ENCODE measurements at regions not wholly inside any gene's neighbourhood (a gene's known extent, or its start where the extent isn't known, plus 50 kb on each side); places are given as distances from the start of the nearest gene placed in this dataset.

GRCh38 chr1:222950892-222951291 lies 136.1 kb downstream of the DISP1 start:
- Histone ChIP-seq H3K27me3 (ENCODE audit: control insufficient read depth, insufficient read depth, low read length) (no peaks in the 10 kb centered on the region), H3K4me3 (ENCODE audit: low read depth, low read length) (no peak overlapping the region), H3K36me3 (ENCODE audit: control insufficient read depth, insufficient read depth, low read length) (no peaks in the 10 kb centered on the region)
- CTCF ChIA-PET: no interaction called here
- POLR2A ChIA-PET: no interaction called here
- no peak for DNase-seq (ENCODE audit: low read depth)
- TF ChIP-seq, protein P1, sequence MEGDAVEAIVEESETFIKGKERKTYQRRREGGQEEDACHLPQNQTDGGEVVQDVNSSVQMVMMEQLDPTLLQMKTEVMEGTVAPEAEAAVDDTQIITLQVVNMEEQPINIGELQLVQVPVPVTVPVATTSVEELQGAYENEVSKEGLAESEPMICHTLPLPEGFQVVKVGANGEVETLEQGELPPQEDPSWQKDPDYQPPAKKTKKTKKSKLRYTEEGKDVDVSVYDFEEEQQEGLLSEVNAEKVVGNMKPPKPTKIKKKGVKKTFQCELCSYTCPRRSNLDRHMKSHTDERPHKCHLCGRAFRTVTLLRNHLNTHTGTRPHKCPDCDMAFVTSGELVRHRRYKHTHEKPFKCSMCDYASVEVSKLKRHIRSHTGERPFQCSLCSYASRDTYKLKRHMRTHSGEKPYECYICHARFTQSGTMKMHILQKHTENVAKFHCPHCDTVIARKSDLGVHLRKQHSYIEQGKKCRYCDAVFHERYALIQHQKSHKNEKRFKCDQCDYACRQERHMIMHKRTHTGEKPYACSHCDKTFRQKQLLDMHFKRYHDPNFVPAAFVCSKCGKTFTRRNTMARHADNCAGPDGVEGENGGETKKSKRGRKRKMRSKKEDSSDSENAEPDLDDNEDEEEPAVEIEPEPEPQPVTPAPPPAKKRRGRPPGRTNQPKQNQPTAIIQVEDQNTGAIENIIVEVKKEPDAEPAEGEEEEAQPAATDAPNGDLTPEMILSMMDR (IDR thresholded peaks at IDR 0.05; ENCODE audit: insufficient read depth, low read depth, low read length): no peak

DNA sequence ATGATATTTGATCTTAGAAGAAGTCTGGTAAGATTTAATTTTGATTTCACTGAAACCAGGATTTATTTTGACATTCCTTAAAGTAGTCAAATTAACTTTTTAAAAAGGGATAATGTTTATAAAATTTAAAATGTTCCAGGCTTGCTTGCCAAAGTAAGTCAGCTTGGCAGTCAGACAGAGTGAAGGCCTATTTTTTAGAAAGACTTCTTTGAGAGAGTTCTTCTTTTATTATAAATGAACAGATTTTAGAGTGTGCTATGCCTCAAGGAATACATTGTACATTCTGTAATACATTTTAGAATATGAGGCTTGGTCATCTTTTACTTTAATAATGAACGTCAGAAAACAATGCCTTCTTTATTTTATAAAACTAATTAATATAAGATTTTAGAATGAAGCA lies 138.7 kb downstream of the DISP1 start:
- no peak overlapping the region for H3K4me3 ChIP-seq (ENCODE audit: low read depth, low read length)
- TF ChIP-seq, protein P1 (IDR thresholded peaks at IDR 0.05; ENCODE audit: insufficient read depth, low read depth, low read length): no peak
- DNase-seq (ENCODE audit: low read depth): no peak
- CTCF ChIA-PET: no interaction called here
- no peaks in the 10 kb centered on the region for H3K27me3 ChIP-seq (ENCODE audit: control insufficient read depth, insufficient read depth, low read length)
- POLR2A ChIA-PET: no interaction called here
- no peaks in the 10 kb centered on the region for H3K36me3 ChIP-seq (ENCODE audit: control insufficient read depth, insufficient read depth, low read length)

DNA sequence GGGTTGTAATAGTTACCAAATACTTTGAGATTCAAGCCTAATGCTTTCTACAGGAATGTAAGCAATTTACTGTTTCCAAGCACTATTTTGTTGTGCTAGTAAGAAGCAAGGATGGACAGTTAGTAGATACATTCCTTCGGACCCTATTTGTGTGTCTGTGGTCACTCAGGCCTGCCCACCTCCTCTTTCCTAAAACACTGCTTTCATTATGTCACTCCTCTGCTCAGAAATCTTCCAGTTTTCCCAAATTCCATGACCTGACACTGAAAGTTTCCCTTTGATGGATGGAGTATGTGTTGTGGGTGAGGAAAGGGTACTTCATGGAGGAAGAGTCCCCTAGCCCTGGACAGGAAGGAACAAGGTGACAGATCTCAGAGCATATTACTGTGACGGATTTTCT lies 141.1 kb downstream of the DISP1 start:
- Histone ChIP-seq H3K4me3 (ENCODE audit: low read depth, low read length) (no peak overlapping the region), H3K36me3 (ENCODE audit: control insufficient read depth, insufficient read depth, low read length) (no peaks in the 10 kb centered on the region), H3K27me3 (ENCODE audit: control insufficient read depth, insufficient read depth, low read length) (no peaks in the 10 kb centered on the region)
- TF ChIP-seq, protein P1 (IDR thresholded peaks at IDR 0.05; ENCODE audit: insufficient read depth, low read depth, low read length): no peak
- no peak for DNase-seq (ENCODE audit: low read depth)
- ChIA-PET POLR2A (no interaction called here), CTCF (interaction anchor here (1.0 kb wide), 1 partner anchor 10 kb away, joined by 4 read pairs; no protein-coding TSS in a partner anchor)

- CTCF ChIA-PET: no interaction called here
- TF ChIP-seq, protein P1 (IDR thresholded peaks at IDR 0.05; ENCODE audit: insufficient read depth, low read depth, low read length): no peak
- DNase-seq (ENCODE audit: low read depth): no peak
- Histone ChIP-seq H3K4me3 (ENCODE audit: low read depth, low read length) (no peak overlapping the region), H3K36me3 (ENCODE audit: control insufficient read depth, insufficient read depth, low read length) (no peaks in the 10 kb centered on the region), H3K27me3 (ENCODE audit: control insufficient read depth, insufficient read depth, low read length) (no peaks in the 10 kb centered on the region)
- POLR2A ChIA-PET: interaction anchor here (0.6 kb wide), 1 partner anchor 19 kb away, joined by 4 read pairs; no protein-coding TSS in a partner anchor
Observed at GRCh38 chr1:222956601-222957000, 141.8 kb downstream of the DISP1 start.

DNA sequence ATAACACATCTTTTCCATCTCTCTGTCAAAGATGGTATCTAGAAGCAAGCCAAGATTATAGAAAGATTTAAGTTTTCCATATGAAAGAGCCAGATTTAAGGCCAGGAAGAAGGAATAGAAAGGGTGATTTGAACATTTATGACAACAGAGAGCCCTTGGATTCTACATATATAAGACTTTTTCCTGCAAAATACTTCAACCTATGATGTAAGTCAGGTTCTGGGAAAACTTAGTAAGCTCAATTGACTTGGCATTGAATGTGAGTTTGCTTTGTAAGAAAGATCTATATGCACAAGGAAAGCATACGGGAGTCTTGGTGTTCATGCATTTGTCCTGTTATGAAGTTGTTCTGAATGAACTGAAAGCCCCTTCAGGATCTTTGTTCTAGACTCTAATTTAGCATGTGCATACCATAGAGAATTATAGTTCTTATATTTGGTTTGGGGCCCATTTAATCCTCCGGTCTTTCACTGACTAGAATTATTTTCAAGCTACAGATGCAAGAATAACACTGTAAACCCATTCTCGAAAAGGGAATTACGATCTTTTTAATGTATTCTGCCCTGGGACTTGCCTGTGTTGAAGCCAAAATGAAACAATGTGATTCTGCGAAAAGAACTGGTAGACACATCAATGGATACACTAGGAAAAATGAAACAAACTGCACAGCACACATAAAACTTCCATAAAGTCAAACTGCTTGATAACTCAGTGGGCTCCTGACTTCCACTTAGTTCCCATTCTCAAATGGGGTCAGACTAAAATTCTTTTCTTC lies 152.8 kb downstream of the DISP1 start:
- TF ChIP-seq, protein P1 (IDR thresholded peaks at IDR 0.05; ENCODE audit: insufficient read depth, low read depth, low read length): no peak
- no peak for DNase-seq (ENCODE audit: low read depth)
- Histone ChIP-seq H3K27me3 (ENCODE audit: control insufficient read depth, insufficient read depth, low read length) (no peaks in the 10 kb centered on the region), H3K36me3 (ENCODE audit: control insufficient read depth, insufficient read depth, low read length) (no peaks in the 10 kb centered on the region), H3K4me3 (ENCODE audit: low read depth, low read length) (no peak overlapping the region)
- ChIA-PET POLR2A (no interaction called here), CTCF (no interaction called here)

Data from BJ (cell line).